Stimulated activated CD8-positive, alpha-beta memory T cell treated with anti-CD3 and anti-CD28 coated beads, Interleukin-15, amount 100 ng/mL, for 1 hour (primary cell): ENCODE measurements at regions not wholly inside any gene's neighbourhood (a gene's known extent, or its start where the extent isn't known, plus 50 kb on each side); places are given as distances from the start of the nearest gene placed in this dataset.

Source experiments
- DNase-seq: peaks from one replicate; pipeline ENCODE4 v3.0.0-alpha.2; 2020; ENCODE audit warnings: low read depth

DNA sequence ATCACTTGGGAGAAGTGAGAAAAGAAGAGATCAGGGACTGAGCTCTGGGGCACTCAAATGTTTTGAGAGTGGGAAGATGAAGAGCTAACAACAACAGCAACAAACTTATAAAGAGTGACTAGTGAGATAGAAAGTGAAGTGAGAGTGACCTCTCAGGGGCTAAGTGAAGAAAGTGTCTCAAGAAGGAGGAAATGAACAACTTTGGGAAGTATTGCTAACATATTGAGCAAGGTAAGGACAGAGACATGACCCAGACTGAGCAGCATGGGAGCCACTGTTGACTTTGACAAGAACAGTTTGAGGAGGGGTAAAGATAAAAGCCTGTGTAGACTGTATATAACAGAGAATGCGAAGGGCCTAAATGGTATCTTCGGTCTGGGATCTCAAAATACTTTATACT is 155.1 kb upstream of the BTG1 start:
- no peak for DNase-seq

- no peak for DNase-seq
These were observed 154.1 kb upstream of the BTG1 start for GRCh38 chr12:92299744-92300143.

DNA sequence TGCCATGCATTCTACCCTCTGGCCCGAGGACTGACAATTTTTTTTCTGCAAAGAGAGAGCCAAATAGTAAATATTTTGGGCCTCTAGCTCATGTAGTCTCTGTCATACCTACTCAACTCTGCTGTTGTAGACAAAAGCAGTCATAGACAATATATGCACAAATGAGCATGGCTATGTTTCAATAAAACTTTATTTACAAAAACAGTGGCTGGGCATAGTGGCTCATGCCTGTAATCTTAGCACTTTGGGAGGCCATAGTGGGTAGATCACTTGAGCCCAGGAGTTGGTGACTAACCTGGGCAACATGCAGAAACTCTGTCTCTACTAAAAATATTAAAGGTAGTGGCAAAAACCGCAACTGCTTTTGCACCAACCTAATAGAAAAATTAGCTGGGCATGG is 153.7 kb upstream of the BTG1 start:
- DNase-seq = no peak

- no peak for DNase-seq
These were observed 152.5 kb upstream of the BTG1 start for GRCh38 chr12:92297932-92298696.

- no peak for DNase-seq
These were observed 151.8 kb upstream of the BTG1 start for GRCh38 chr12:92297405-92297804.

DNA sequence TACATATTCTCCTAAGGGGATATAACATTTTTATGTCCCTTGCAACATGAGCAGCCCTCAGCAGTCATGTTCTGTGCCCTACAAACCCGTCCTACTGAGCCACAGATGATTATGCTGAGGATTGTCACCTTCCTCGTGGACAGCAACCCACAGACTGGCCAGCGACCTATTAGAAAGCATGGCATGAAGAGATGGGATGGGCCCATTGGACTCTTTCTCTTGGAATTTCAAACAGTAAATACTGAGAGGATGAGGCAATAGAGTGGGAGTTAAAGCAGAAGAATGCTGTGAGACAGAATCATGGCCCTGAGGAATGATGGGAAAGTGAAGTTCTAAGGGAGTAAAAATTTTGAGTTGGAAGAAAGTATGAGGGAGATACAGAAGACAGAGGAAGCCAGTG is 149.9 kb upstream of the BTG1 start:
- DNase-seq = no peak

- no peak for DNase-seq
These were observed 149.2 kb upstream of the BTG1 start for GRCh38 chr12:92294676-92295440.

- no peak for DNase-seq
These were observed 146.4 kb upstream of the BTG1 start for GRCh38 chr12:92292016-92292415.

- DNase-seq = no peak
These were observed 145.2 kb upstream of the BTG1 start for GRCh38 chr12:92290886-92291285.

GRCh38 chr12:92290350-92290695 is 144.7 kb upstream of the BTG1 start:
- DNase-seq = no peak

- DNase-seq = no peak
These were observed 144.1 kb upstream of the BTG1 start for GRCh38 chr12:92289629-92290349.

GRCh38 chr12:92288561-92288960 is 142.9 kb upstream of the BTG1 start:
- no peak for DNase-seq

- DNase-seq = no peak
These were observed 132.8 kb upstream of the BTG1 start for GRCh38 chr12:92278378-92278828.

DNA sequence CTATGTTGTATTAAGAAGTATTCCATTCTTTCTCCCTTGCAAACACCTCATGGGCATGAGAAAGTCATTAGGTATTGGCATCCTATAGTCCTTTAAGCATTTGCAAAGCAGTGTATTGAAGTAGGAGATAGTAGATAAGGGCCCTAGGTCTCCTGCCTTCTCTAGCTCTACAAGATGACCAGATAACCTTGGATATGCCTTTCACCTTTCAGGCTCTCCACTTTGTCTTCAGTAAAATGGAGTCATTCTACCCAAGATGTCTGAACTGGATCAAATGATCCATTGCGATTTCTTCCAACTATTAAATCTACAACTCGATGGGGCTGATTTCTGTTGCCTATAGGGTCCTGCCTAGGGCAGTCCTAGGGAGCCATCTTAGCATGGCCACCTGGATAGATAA is 132.1 kb upstream of the BTG1 start:
- no peak for DNase-seq

DNA sequence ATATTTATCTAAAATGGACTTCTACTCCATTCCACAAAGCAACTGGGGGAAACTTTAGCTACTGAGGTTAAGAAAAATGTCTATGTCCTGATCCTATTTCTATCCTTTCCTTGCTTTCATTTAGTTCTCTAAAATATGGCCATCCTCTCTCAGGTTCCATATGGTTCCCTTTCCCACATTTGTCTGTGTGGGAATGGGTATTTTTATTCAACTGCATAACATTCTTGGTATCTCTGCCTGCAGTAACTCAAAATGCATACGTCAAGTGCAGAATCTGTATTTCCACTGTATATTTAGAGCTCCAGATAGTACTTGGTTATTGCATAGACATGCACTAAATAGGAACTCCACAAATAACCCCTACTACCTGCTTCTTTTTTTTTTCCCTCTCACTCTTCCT is 130.6 kb upstream of the BTG1 start:
- no peak for DNase-seq

GRCh38 chr12:92275443-92276154 is 130.0 kb upstream of the BTG1 start:
- DNase-seq = no peak

- DNase-seq = no peak
These were observed 127.4 kb upstream of the BTG1 start for GRCh38 chr12:92273076-92273475.

- DNase-seq = no peak
These were observed 126.7 kb upstream of the BTG1 start for GRCh38 chr12:92272061-92272964.

DNA sequence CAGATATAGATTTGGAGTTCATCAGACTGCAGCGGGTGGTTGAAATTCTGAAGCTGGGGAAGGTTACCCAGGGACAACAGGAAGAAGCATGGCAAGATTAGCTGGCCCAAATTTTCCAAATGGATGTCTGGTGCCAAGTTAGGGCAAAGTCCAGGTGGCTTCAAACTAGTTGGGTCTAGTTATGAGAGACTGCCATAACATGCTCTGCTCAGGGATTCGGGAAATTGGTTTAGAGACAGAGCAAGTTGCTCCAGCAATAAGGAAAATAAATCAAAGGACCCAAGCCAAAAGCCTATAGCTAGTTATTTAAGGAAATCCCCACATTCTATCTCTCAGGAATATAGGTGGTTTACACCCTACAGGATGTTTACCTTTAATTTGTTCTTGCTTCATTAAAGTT is 125.7 kb upstream of the BTG1 start:
- no peak for DNase-seq

DNA sequence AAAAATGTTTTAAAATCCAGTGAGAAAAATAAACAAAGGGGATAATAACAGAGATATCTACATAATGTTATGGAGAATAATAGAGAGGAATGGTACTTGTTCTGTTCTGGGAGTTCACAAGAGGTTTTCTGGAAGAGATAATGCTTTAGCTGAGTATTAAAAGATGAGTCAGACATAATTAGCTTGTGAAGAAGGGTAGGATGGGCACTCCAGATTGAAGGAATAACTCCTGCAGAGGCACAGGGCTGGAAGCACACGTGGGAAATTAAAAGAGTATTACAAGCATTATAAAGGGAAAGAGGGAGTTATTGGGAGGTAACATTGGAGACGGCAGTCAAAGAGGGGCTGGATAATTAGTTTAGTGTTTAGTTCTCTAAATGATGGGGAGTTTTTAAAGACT is 124.9 kb upstream of the BTG1 start:
- no peak for DNase-seq

DNA sequence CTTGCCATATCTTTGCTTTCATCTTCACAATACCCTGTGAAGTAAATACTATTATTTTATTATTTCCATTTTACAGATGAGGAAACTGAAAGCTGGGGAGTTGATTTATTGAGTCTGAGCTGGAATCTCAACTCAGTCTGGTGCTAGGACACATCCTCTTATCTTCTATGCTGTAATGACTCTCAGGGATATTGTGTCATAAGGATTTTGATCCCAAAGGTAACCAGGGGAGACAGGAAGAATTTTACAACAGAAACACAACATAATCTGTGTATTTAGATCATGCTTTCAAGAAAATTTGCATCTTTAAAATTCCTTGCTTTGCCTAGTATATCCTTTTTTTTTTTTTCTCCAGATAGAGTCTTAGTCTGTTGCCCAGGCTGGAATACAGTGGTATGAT is 123.3 kb upstream of the BTG1 start:
- no peak for DNase-seq
